NT2/D1 (cell line): ENCODE measurements at regions not wholly inside any gene's neighbourhood (a gene's known extent, or its start where the extent isn't known, plus 50 kb on each side); places are given as distances from the start of the nearest gene placed in this dataset.

Source experiments
- YY1 ChIP-seq: IDR thresholded peaks from 2 replicates; pipeline ENCODE4 v1.6.1; 2011; ENCODE audit not compliant: insufficient read length, insufficient read depth
- ZNF274 ChIP-seq: IDR thresholded peaks from 2 replicates; pipeline ENCODE4 v1.6.1; 2011; ENCODE audit warnings: mild to moderate bottlenecking, low read depth, low read length

DNA sequence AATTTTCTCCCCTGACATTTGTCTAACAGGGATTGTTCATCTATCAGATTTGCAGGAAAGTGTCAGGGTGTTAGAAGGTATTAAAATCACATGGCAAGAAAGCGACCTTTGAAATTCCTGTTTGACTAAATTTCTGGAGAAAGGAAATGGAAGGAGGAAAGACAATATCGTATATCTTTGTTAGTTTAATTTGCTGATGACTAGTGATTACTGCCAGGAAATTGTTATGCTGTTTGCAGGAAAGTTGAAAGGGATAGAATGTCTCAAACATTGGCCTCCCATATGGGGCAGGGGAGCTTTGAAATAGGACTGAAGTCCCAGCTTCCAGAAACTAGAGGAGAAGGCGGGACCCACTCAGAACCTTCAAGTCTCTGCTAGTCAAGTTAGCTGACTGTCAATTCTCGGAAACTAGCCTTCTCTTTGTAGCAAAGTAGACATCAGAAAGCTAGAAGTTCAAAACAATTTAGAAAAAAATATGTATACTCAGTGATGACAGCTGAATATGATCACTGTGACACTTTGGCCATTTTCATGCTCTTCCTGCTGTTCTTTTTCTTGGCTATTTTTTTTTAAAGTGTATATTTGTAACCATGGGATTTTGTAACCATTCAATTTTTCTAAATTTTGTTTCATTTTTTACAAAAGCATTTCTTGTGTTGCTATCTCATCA is 53.4 kb upstream of the RALGAPA2 start:
- TF ChIP-seq YY1 (no peak), ZNF274 (no peak)
